ENCODE measurements at regions not wholly inside any gene's neighbourhood (a gene's known extent, or its start where the extent isn't known, plus 50 kb on each side); places are given as distances from the start of the nearest gene placed in this dataset.
"Not testable (repeated sequence)": the region's sequence is repeated elsewhere in the genome, so short reads cannot be mapped to it uniquely, and the experiment has no call there.

DNA sequence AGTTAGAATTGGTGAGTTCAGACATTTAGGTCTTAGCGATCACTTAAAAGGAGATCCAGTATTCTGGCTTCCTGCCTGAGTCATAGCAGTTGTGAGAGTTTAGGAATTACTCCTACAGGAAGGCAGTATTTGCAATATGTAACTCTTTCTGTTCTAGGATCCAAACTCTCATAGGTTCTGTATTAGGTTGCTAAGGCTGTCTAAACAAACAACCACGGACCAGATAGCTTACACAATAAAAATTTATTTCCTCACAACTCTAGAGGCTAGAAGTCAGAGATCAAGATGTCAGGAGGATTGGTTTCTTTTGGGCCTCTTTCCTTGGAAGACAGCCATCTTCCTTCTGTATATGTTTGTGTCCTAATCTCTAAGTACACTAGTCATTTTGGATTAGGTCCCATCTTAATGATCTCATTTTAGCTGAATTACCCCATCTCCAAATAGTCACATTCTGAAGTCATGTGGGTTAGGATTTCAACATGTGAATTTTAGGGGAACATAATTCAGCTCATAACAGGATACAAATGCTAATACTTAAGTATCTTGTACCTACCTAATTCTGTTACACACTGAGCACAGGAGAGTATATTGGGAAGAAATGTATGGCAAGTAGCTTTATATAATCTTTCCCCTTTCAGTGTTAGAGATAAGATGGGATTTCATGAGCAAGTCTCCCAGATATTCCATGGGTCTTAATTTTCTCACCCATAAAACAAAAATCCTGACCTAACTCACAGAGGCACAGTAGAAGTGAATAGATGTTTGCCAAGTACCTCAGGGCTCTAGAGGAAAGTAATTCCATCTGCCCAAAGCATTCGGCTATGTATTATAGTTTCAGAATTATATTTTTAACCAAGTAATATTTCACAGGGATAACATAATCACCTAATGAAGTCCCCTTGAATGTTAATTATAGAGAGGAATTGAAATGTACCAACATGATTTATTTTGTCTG lies 144.4 kb downstream of the PTBP2 start:
- no peak for DNase-seq

- no peak for DNase-seq
These were observed 151.2 kb downstream of the PTBP2 start for GRCh38 chr1:96872757-96873156.

DNA sequence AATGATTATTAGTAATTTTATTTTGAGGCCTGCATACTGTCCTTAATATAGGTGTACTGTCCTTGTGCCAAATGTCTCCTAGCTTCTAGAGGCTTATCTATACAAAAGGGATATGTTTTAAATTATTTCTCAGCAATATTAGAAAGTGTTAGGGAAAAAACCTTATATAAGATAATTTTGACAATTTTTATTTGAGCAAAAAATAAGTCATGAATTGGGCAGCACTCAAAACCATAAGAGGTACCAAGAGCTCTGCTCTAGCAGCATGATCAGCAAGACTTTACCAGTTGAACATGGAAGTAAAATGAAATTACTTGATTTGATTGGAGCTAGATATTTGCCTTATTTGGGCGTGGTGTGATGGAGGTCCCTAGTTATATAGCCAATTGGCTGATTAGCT lies 157.1 kb downstream of the PTBP2 start:
- no peak for DNase-seq

GRCh38 chr1:96880626-96881025 lies 159.0 kb downstream of the PTBP2 start:
- DNase-seq, result no peak

DNA sequence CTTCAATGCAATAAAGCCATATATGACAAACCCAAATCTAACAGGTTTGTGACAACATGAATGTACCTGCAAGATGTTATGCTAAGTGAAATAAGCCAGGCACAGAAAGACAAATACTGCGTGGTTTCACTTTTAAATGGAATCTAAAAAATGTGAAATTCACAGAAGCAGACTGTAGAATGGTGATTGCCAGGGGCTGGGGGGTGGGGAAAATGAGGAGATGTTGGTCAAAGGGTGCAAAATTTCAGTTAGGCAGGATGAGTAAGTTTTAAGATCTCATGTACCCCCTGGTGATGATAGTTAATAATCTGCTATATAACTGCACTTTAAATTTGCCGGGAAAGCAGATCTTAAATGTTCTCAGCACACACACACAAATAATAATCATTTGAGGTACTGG lies 160.5 kb downstream of the PTBP2 start:
- DNase-seq, result no peak

DNA sequence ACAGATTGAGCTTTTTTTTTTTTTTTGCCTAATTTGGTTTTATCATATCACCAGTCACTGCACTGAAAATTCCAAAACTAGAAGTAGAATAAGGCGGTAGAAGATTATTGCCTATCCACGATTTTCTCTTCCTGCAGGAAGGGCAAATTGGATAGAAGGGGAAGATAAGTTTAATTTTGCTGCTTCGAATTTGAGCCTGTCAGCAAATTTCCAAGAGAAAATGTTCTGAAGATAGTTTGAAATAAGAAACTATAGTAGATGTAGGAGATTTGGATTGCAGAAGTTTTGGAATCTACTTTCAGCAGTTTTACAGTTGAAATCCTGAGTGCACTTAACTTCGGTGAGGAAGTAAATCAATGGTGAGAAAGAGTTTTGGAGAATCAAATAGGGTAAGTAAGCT lies 164.9 kb downstream of the PTBP2 start:
- DNase-seq, result no peak

GRCh38 chr1:96887501-96887900 lies 165.9 kb downstream of the PTBP2 start:
- DNase-seq, result no peak

DNA sequence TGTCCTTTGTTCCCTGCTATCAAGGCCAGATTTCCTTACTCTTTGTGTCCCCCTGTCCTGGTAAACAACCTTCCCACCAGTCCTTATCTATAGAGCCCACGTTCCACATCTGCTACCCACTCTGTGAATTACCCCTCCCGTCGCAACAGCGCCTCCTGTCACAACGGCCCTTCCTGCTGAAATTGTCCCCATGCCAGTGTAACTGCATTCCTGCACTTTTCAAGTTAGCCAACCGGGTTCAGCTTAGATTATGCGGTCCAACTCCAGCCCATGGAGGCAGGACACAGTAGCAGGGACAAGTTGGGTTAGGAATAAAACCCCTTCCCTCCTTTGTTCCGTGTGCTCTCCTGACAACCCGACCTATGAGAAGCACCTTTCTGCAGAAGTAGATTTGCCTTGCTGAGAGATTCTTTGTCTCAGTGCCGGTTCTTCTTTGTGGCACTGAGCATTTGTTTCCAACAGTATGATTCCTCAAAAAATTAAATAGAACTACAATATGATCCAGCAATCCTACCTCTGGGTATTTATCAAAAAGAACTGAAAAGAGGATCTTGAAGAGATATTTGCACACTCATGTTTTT lies 180.3 kb downstream of the PTBP2 start:
- no peak for DNase-seq

GRCh38 chr1:96912248-96912647 lies 190.7 kb downstream of the PTBP2 start:
- DNase-seq, result no peak

GRCh38 chr1:96915701-96916100 lies 194.1 kb downstream of the PTBP2 start:
- DNase-seq, result not testable (repeated sequence)

GRCh38 chr1:96918406-96918805 lies 196.8 kb downstream of the PTBP2 start:
- no peak for DNase-seq

DNA sequence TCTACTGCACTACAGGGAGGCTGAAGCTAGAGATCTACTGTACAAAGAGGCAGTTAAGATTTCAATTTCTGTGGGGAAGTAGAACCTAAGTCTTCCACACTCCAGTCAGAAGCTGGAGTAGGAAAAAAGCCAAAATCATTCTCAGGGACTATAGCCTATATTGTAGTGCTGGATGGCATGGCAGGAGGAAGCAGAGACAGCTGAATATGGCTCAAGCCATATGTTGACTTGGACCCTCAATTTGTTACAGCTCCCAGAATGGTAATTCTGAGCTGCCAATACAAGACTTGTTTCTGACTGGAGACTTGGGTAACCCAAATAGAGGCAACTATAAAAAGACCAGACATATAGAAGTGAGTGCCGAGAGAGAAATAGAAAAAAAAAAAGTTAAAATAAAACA lies 200.6 kb downstream of the PTBP2 start:
- no peak for DNase-seq

GRCh38 chr1:96923753-96924152 lies 202.2 kb downstream of the PTBP2 start:
- DNase-seq, result no peak

DNA sequence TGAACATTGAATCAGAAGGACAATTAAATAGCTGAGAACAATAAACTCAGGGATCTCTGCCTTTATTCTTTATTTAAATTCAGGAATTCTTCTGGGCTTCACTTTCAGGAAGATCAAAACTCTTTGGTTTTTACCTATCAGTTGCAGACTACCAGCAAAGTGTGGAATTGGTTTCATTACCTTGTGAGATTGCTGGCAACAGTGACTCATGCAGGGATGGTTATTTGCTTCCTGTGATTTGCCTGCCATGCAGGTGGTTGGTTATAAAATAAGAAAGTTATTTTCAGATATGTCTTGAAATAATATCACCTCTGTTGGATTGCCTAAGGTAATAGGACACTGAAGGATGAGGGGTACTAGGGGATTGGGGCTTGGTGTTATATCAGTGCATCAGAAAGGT lies 204.6 kb downstream of the PTBP2 start:
- no peak for DNase-seq

- DNase-seq, result no peak
These were observed 205.5 kb downstream of the PTBP2 start for GRCh38 chr1:96927125-96927524.

DNA sequence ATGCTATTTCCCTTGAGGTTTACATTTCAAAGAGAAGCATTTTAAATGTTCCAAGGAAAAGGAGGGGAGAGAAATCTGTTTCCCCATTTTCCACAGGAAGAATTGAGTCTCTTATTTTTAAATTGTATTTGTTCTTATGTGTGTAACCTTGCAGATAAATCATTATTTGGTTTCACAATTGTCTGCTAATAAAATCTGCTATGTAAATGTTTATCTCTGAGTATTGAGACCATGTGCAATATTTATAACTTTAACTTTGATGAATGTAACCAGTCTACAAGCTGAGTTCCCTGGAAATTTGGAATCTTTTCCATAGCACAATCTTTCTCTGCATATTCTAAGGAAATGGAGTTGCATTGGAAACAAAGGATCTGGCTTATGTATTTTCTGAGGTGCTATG lies 209.6 kb downstream of the PTBP2 start:
- DNase-seq, result no peak

GRCh38 chr1:96934282-96934681 lies 212.7 kb downstream of the PTBP2 start:
- DNase-seq, result no peak

DNA sequence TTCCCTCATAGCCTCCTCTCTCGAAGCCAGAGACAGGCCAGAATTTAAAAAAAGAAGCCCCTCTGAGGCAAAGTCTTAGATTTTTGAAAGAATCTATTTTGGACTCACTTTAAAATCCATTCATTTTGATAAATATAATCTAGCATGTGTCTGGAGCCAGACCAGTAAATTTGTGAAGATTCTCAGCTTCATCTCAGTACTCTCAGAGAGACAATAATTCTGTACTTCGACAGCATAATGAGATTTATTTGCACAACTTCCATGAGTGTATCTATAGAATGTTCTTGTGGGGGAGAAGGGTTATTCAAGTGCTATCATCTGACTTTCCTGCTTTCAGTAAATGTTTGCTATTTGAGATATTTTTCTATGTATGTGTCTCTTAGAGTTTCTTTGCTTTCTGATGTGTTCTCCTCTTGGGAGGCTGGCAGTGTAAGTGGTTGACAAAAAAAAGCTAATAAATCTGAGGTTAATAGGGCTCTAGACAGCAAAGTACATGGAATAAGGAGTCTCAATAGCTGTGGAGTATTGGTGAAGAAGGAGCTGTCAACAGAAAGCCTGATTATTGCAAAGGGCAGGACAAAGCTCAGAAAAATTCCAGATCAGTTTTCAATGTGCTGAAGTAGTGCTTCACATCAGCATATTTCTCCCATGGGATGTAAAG lies 223.0 kb downstream of the PTBP2 start:
- no peak for DNase-seq

DNA sequence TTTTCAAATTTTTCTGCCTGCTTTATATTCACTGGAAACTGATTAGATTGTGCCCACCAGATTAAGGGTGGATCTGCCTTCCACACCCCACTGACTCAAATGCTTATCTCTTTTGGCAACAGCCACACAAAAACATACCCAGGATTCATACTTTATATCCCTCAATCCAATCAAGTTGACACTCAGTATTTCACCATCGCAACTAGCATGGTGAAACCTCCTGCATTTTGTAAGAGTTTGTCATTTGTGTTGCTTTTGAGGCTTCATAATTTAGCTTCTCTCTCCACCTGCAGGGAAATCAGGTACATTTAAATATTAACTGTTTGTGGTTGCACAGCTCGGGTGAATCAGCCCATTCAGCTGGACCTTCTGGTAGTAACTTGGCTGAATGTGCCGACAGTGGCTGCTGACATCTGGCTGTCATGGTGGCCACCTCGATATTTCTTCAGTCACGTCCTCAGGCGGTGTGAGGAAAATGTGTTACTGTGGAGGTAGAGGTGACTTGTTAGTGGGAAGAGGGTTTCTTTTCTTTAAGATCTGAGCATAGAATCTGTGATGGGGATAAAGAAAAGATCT lies 224.0 kb downstream of the PTBP2 start:
- no peak for DNase-seq

DNA sequence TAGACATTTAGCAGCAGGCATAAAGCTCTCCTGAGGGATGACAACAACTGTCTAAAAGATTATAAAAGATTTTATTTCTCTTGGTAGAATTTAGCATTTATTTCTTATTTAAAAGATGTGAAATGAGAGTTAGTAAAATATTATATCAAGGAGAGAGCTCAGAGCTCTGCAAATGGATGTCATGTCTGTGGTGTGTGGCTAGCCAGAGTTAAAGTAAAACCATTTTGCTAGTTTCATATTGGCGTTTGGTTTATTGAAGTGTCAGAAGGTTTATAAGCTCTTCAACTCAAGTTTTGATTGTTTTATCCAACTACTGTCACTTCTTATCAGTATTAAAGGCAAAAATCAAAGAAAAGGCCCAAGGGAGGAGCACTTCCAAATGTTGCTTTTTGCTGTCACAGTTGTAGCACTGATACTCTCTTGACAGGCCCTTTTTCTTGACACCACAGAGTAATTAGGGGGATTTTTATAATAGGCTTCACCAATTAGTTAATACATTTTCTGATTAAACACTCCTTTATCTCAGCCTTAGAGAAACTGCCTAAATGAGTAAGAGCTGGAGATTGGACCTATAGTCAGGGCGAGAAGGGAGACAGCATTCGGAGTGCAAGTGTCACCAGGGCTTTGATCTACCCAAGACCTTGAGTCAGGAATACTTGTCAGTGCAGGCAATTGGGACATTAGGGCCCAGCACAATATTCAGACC lies 233.9 kb downstream of the PTBP2 start:
- no peak for DNase-seq

- DNase-seq, result no peak
These were observed 240.6 kb downstream of the PTBP2 start for GRCh38 chr1:96962216-96962615.

DNA sequence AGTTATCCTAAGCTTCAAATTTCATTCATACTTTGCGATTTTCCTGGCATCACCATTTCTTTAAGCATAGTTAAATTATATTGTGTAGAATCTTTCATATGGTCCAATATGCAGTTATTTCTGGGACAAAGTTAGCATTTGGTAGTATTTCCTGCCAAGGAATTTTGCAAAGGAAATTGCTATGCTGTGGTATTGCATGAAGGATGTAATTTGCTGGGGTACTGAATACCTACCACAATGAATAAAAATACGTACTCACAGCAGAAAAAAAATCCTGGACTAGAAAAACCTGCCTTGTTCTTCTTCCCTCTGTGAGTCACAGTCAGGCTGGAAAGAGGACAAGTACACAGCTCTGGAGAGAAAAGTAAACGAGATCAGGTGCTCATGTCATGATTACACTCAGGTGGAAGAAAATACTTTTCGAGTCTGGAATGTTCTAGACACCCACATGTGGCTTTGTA lies 241.2 kb downstream of the PTBP2 start:
- no peak for DNase-seq

DNA sequence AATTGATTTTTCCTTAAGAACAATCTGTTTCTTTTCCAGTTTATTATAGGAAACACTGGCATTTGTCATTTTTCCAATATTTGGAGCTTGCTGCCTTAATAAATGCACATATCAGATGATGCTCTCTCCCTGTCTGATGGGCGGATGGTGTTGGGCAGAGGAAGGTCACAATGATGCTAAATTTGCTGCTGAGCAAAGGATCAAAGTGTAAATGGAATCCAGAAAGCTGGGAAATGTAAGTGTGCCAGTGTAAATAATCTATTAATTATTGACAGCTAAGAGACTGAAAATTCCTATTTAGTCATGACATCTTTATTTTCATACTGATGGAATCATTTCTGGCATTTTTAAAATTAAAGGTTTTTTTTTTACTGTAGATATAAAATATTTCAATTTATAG lies 243.2 kb downstream of the PTBP2 start:
- no peak for DNase-seq
